COLO829 (cell line): ENCODE measurements at regions not wholly inside any gene's neighbourhood (a gene's known extent, or its start where the extent isn't known, plus 50 kb on each side); places are given as distances from the start of the nearest gene placed in this dataset.
"Not testable (repeated sequence)": the region's sequence is repeated elsewhere in the genome, so short reads cannot be mapped to it uniquely, and the experiment has no call there.

Source experiments
- DNase-seq: peaks from one replicate; pipeline ENCODE4 v3.0.0; 2012; ENCODE audit warnings: low spot score

GRCh38 chr17:63173903-63174302 is 207.9 kb downstream of the TANC2 start:
- no peak for DNase-seq

GRCh38 chr17:63178530-63178929 is 212.5 kb downstream of the TANC2 start:
- no peak for DNase-seq

- no peak for DNase-seq
Observed at GRCh38 chr17:63181856-63182255, 215.8 kb downstream of the TANC2 start.

GRCh38 chr17:63185420-63185819 is 219.4 kb downstream of the TANC2 start:
- no peak for DNase-seq

GRCh38 chr17:63189082-63189481 is 223.0 kb downstream of the TANC2 start:
- peak; percentile 21 for DNase-seq

GRCh38 chr17:63189930-63190329 is 223.9 kb downstream of the TANC2 start:
- no peak for DNase-seq

- peak; percentile 59 for DNase-seq
Observed at GRCh38 chr17:63190821-63191370, 224.9 kb downstream of the TANC2 start.

- DNase-seq: no peak
Observed at GRCh38 chr17:63191610-63192009, 225.6 kb downstream of the TANC2 start.

- DNase-seq: no peak
Observed at GRCh38 chr17:63193827-63194226, 227.8 kb downstream of the TANC2 start.

- DNase-seq: no peak
Observed at GRCh38 chr17:63196772-63197335, 230.8 kb downstream of the TANC2 start.

- no peak for DNase-seq
Observed at GRCh38 chr17:63203652-63204051, 237.6 kb downstream of the TANC2 start.

- no peak for DNase-seq
Observed at GRCh38 chr17:63221939-63222338, 224.2 kb downstream of the CYB561 start.

GRCh38 chr17:63222655-63223054 is 223.5 kb downstream of the CYB561 start:
- no peak for DNase-seq

- DNase-seq: no peak
Observed at GRCh38 chr17:63223212-63223911, 222.7 kb downstream of the CYB561 start.

- no peak for DNase-seq
Observed at GRCh38 chr17:63224644-63225043, 221.5 kb downstream of the CYB561 start.

- not testable (repeated sequence) for DNase-seq
Observed at GRCh38 chr17:63226720-63227119, 219.4 kb downstream of the CYB561 start.

- not testable (repeated sequence) for DNase-seq
Observed at GRCh38 chr17:63231015-63231620, 215.0 kb downstream of the CYB561 start.

- DNase-seq: no peak
Observed at GRCh38 chr17:63232565-63233310, 213.4 kb downstream of the CYB561 start.

GRCh38 chr17:63240106-63240505 is 206.0 kb downstream of the CYB561 start:
- DNase-seq: peak; percentile 28

- DNase-seq: no peak
Observed at GRCh38 chr17:63246344-63246743, 199.8 kb downstream of the CYB561 start.

- no peak for DNase-seq
Observed at GRCh38 chr17:63247706-63248105, 198.4 kb downstream of the CYB561 start.

GRCh38 chr17:63249256-63250004 is 196.7 kb downstream of the CYB561 start:
- DNase-seq: no peak
